Heart left ventricle (tissue), 13 donors: ENCODE measurements at regions not wholly inside any gene's neighbourhood (a gene's known extent, or its start where the extent isn't known, plus 50 kb on each side); places are given as distances from the start of the nearest gene placed in this dataset.

Experiments
- CTCF ChIP-seq, 12 donors: fragments of 200-600 bp; sonication (generic) in 4 of 12; IDR thresholded peaks; one replicate each; pipeline versions ENCODE4 v1.5.0 to v1.8.0; 2018 to 2022; ENCODE audit warnings: antibody characterized with exemption in 12 of 12, mild to moderate bottlenecking in 5 of 12
- POLR2A ChIP-seq, 2 donors: fragments of 450-650 bp; IDR thresholded peaks; one replicate each; pipeline ENCODE4 v1.6.1; 2017; ENCODE audit warnings: antibody characterized with exemption in 2 of 2, mild to moderate bottlenecking in 2 of 2, moderate library complexity in 2 of 2
- donor health status: ischemic (EF 13 %, LVEDD 7.1; RV severe dilation, severe dysfunction).
- donor health status: DM: no; HTN: yes; CAD: no.
- donor health status: DM: no; HTN: no; CAD: no.
- donor health status: ischemic (EF 25% LVEDD 6.9; RV normal size, moderate dysfunction).
- donor health status: ischemic (EF 25% LVEDD 5.7; RV mildly dilated, moderate dysfunction).
- donor health status: ischemic (EF 35%, LVEDD 5.7; RV mildly dilated, moderate dysfunction).
- donor health status: nonischemic (EF 11% LVEDD 7.7; RV severe dilation, severe dysfunction).
- donor health status: DM: yes; HTN: yes; CAD: no.
- donor health status: PGD.
- donor health status: ischemic (EF 29% LVEDD 5.4; RV normal size, mild dysfunction).
- donor health status: nonischemic (EF 23%, LVEDD 6.1; RV moderate dilation, normal function).

- TF ChIP-seq CTCF (IDR thresholded peaks at IDR 0.05) (no peak), POLR2A (IDR thresholded peaks at IDR 0.05) (no peak)
Measured at GRCh38 chr6:14894105-14894504, 351.8 kb upstream of the JARID2 start.
